ENCODE measurements at regions not wholly inside any gene's neighbourhood (a gene's known extent, or its start where the extent isn't known, plus 50 kb on each side); places are given as distances from the start of the nearest gene placed in this dataset.
A peak's percentile ranks its signal among the peaks of the same experiment; 100 is the strongest.

DNA sequence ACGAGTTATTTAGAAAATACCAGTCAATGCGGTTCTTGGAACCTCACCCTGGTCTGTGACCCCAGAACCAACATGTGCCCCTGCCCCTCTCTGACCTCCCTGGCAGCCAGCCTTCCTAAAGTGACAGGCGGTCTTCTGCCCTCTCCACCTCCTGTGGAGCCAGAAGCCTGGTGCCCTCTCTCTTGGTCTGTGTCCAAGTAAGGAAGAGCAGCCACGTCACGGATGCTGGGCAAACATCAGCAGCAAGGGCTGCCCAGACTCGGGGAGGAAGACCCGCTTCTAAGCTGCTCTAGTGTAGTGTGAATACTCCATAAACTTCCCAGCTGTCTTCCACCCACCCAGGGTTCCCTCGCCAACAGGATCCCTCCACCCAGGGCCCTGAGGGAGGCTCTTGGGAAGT, 272.4 kb downstream of the BMP7 start:
- no peaks in the 10 kb centered on the region for H4K20me1 ChIP-seq
- H3K27me3 ChIP-seq, result no peaks in the 10 kb centered on the region
- peaks cover 43% of the 10 kb centered on the region for H3K4me1 ChIP-seq
- H3K4me3 ChIP-seq, result no peak overlapping the region
- no peak for TF ChIP-seq Cebpa-rat (IDR thresholded peaks at IDR 0.05)
- no peak overlapping the region for H3K27ac ChIP-seq
- peak overlapping the region; percentile 38 for H3K4me2 ChIP-seq
- H3K9ac ChIP-seq, result no peak overlapping the region
- peaks cover 14% of the 10 kb centered on the region for H3K9me3 ChIP-seq
- H3K36me3 ChIP-seq, result no peaks in the 10 kb centered on the region

DNA sequence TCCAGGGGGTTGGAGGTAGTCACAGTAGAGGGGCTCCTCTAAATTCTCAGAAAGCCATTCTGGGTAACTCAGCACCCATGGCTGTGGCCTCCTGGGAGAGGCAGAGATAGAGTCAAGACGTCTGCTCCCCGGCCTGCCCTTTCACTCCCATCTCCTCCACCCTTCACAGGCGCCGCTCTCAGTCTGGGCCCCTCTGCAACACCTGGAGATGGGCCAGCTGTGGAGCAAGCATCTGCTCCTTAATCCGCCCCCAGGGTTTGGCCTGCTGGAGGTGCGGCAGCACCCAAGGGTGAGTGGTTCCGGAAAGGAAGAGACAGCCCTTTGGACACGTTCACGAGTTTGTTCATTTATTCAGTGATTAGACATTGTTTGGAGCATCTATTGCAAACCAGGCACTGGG, 271.3 kb downstream of the BMP7 start:
- TF ChIP-seq Cebpa-rat (IDR thresholded peaks at IDR 0.05), result no peak
- Histone ChIP-seq H3K27ac (no peak overlapping the region), H3K27me3 (no peaks in the 10 kb centered on the region), H3K4me2 (peak overlapping the region; percentile 18; the same call in 1 of the 2 replicates), H3K4me3 (no peak overlapping the region), H3K9me3 (peaks cover 19% of the 10 kb centered on the region), H3K36me3 (no peaks in the 10 kb centered on the region), H3K9ac (no peak overlapping the region), H3K4me1 (peaks cover 53% of the 10 kb centered on the region), H4K20me1 (no peaks in the 10 kb centered on the region)

DNA sequence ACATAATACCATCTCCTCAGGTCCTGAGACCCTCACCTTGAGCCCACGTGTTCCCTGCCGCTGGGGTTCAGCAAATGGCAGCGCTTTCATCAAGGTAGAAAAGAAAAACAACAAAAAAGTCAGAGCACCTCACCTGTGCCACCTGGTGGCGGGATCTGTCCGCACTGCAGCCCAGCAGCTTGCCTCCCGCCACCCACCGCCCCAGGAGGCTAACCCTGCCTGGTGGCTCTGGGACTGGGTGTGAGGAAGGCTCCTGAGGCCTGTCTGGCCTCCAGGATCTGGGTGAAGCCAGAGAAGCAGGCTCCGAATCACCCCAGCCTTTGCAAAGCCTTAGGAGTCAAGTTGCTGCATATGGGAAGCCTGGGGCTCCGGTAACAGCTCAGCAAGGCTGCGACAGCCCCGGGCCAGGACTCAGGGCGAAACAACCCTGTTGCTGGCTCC, 270.8 kb downstream of the BMP7 start:
- Histone ChIP-seq H3K4me2 (peak overlapping the region; percentile 18; the same call in 1 of the 2 replicates), H4K20me1 (no peaks in the 10 kb centered on the region), H3K4me1 (peaks cover 58% of the 10 kb centered on the region), H3K9ac (no peak overlapping the region), H3K36me3 (no peaks in the 10 kb centered on the region), H3K9me3 (peaks cover 19% of the 10 kb centered on the region), H3K27ac (no peak overlapping the region), H3K27me3 (no peaks in the 10 kb centered on the region), H3K4me3 (no peak overlapping the region)
- TF ChIP-seq Cebpa-rat (IDR thresholded peaks at IDR 0.05), result no peak

DNA sequence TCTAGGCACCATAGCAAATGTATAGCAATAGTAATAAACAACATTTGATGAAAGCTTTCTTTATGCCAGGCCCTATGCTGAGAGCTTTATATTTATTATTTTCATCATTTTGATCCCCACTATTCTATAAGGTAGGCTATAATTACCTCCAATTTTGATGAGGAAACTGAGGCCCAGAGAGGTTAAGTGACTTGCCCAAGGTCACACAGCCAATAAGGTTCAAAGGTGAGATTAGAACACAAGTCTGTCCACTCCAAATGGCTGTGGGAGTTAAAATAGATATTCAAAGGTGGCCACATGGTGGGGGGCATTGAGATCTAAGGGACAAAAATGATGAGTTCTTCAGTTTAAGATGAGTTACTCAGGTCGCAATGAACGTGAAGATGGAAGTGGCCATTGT, 269.9 kb downstream of the BMP7 start:
- H3K27ac ChIP-seq, result no peak overlapping the region
- H3K4me1 ChIP-seq, result peaks cover 67% of the 10 kb centered on the region
- no peak for TF ChIP-seq Cebpa-rat (IDR thresholded peaks at IDR 0.05)

GRCh38 chr20:56998438-56998837, 268.0 kb downstream of the BMP7 start:
- H3K4me3 ChIP-seq, result no peak overlapping the region
- H3K36me3 ChIP-seq, result no peaks in the 10 kb centered on the region
- H3K4me2 ChIP-seq, result no peak overlapping the region
- H3K27ac ChIP-seq, result no peak overlapping the region
- TF ChIP-seq Cebpa-rat (IDR thresholded peaks at IDR 0.05), result no peak
- H3K9ac ChIP-seq, result no peak overlapping the region
- H3K27me3 ChIP-seq, result peaks cover 9% of the 10 kb centered on the region; the same call in 1 of the 2 replicates
- H3K4me1 ChIP-seq, result peaks cover 80% of the 10 kb centered on the region
- peaks cover 19% of the 10 kb centered on the region for H3K9me3 ChIP-seq
- no peaks in the 10 kb centered on the region for H4K20me1 ChIP-seq

More for the DNA sequence above, 269.9 kb downstream of the BMP7 start:
- H3K9ac ChIP-seq, result no peak overlapping the region
- peak overlapping the region; percentile 60 for H3K4me2 ChIP-seq
- no peak overlapping the region for H3K4me3 ChIP-seq
- H3K27me3 ChIP-seq, result 0 out of 2 replicates have a peak, but pooled peaks cover 2% of the 10 kb centered on the region
- no peaks in the 10 kb centered on the region for H4K20me1 ChIP-seq
- peaks cover 19% of the 10 kb centered on the region for H3K9me3 ChIP-seq
- H3K36me3 ChIP-seq, result no peaks in the 10 kb centered on the region

DNA sequence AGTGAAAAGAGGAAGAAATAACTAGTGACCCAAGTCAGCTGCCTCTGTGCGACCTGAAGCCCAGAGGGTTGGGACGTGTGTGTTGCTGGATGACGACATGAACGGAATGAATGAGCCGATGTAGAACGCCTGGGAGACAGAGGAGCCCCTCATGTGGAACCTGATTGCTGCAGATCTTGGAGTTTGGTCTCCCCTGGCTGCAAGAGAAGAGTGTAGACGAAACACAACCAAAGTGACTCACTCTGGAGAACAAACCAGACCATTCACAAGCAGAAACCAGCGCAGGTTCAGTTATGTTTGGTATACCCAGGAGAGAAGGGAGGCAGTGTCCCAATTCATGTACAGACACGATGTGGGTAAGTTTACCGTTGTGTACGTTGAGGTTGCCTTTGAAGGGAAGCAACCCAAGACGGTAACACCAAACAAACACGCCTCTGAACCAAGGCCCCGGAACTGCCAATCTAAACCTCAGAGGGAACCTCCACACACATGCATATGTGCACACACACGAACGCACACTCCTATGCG, 265.9 kb downstream of the BMP7 start:
- Histone ChIP-seq H3K36me3 (no peaks in the 10 kb centered on the region), H3K27ac (no peak overlapping the region), H3K4me1 (peaks cover 80% of the 10 kb centered on the region), H3K4me2 (peak overlapping the region; percentile 82), H3K9me3 (peaks cover 19% of the 10 kb centered on the region), H4K20me1 (no peaks in the 10 kb centered on the region), H3K9ac (no peak overlapping the region), H3K4me3 (no peak overlapping the region; the same call in 1 of the 2 replicates), H3K27me3 (peaks cover 9% of the 10 kb centered on the region; the same call in 1 of the 2 replicates)
- no peak for TF ChIP-seq Cebpa-rat (IDR thresholded peaks at IDR 0.05)

DNA sequence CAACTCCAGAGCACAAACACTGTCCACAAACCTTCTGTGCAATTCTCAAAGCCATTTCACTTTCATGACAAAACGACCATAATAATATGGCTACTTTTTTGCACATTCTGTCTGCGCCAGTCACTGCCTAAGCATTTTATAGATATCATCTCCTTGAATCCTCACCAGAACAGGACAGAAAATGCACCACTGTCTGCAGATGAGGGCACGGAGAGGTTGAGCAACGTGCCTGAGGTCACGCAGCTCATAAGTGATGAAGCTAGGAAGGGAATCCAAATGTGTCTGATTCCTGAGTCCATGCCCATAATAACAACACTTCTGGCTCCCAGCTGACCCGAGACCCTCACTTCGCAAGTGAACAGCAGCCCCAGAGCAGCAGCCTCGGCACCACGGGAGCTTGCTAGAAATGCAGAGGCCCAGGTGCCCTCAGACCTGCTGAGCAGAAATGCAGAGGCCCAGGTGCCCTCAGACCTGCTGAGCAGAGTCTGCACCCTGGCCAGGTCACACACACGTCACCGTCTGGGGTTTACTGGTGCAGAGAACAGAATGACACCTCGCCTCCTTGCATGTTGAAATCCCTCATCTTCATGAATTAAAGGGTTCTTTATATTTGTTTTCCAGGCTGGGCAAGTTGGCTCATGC, 265.2 kb downstream of the BMP7 start:
- no peak overlapping the region for H3K4me3 ChIP-seq
- H3K36me3 ChIP-seq, result no peaks in the 10 kb centered on the region
- H3K27ac ChIP-seq, result no peak overlapping the region
- H3K9me3 ChIP-seq, result peaks cover 19% of the 10 kb centered on the region
- H3K4me1 ChIP-seq, result peaks cover 81% of the 10 kb centered on the region
- no peaks in the 10 kb centered on the region for H4K20me1 ChIP-seq
- H3K9ac ChIP-seq, result no peak overlapping the region
- H3K4me2 ChIP-seq, result peak overlapping the region; percentile 82
- peaks cover 9% of the 10 kb centered on the region; the same call in 1 of the 2 replicates for H3K27me3 ChIP-seq
- no peak for TF ChIP-seq Cebpa-rat (IDR thresholded peaks at IDR 0.05)

GRCh38 chr20:57002066-57002570, 264.3 kb downstream of the BMP7 start:
- no peak overlapping the region for H3K4me3 ChIP-seq
- H3K4me2 ChIP-seq, result peak overlapping the region; percentile 82
- H3K4me1 ChIP-seq, result peaks cover 83% of the 10 kb centered on the region

GRCh38 chr20:57003012-57003411, 263.4 kb downstream of the BMP7 start:
- Histone ChIP-seq H3K9me3 (peaks cover 15% of the 10 kb centered on the region), H3K9ac (no peak overlapping the region), H4K20me1 (no peaks in the 10 kb centered on the region), H3K27me3 (peaks cover 9% of the 10 kb centered on the region; the same call in 1 of the 2 replicates), H3K27ac (no peak overlapping the region), H3K36me3 (no peaks in the 10 kb centered on the region), H3K4me2 (peak overlapping the region; percentile 82), H3K4me1 (peaks cover 89% of the 10 kb centered on the region), H3K4me3 (no peak overlapping the region)
- no peak for TF ChIP-seq Cebpa-rat (IDR thresholded peaks at IDR 0.05)

More at GRCh38 chr20:57002066-57002570, 264.3 kb downstream of the BMP7 start:
- Histone ChIP-seq H3K9me3 (peaks cover 19% of the 10 kb centered on the region), H3K9ac (no peak overlapping the region), H3K27ac (no peak overlapping the region), H3K36me3 (no peaks in the 10 kb centered on the region), H4K20me1 (no peaks in the 10 kb centered on the region), H3K27me3 (peaks cover 9% of the 10 kb centered on the region; the same call in 1 of the 2 replicates)
- TF ChIP-seq Cebpa-rat (IDR thresholded peaks at IDR 0.05), result no peak

DNA sequence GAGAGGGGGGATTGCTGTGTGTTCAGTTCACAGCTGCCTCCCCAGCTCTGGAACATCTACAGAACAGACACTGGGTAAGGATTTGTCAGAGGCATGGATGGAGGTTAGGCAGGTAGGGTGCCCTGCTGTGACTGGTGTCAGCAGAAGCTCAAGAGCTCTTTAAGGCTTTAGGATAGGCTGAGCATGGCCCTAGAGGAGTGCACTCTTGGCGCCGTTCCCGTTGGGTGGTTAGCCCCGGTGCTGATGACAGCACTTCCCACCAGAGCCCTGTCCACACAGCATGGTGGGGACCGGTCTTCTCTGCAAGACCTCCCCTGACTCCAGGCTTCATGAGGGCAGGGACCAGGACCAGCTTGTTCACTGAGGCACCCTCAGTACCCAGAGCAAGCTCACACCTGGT, 262.0 kb downstream of the BMP7 start:
- Histone ChIP-seq H3K4me1 (peaks cover 100% of the 10 kb centered on the region), H4K20me1 (no peaks in the 10 kb centered on the region), H3K4me3 (no peak overlapping the region), H3K4me2 (peak overlapping the region; percentile 82), H3K27me3 (peaks cover 9% of the 10 kb centered on the region; the same call in 1 of the 2 replicates), H3K36me3 (no peaks in the 10 kb centered on the region), H3K9me3 (0 out of 2 replicates have a peak, but pooled peaks cover 1% of the 10 kb centered on the region), H3K9ac (no peak overlapping the region), H3K27ac (no peak overlapping the region)
- TF ChIP-seq Cebpa-rat (IDR thresholded peaks at IDR 0.05), result no peak

Data from BLaER1 (cell line).